Osteocyte (in vitro differentiated cells): ENCODE measurements at regions not wholly inside any gene's neighbourhood (a gene's known extent, or its start where the extent isn't known, plus 50 kb on each side); places are given as distances from the start of the nearest gene placed in this dataset.

Source experiments
- DNase-seq: peaks from one replicate; pipeline ENCODE4 v3.0.0; 2021; ENCODE audit warnings: mixed read lengths; ENCODE audit not compliant: unreplicated experiment; ENCODE audit errors: extremely low spot score
- H3K27ac Mint-ChIP-seq: one replicate; pipeline ENCODE4 v1.8.0; 2021; ENCODE audit warnings: mild to moderate bottlenecking, mixed read lengths; ENCODE audit not compliant: unreplicated experiment
- H3K27me3 Mint-ChIP-seq: one replicate; pipeline ENCODE4 v1.8.0; 2021; ENCODE audit warnings: mixed read lengths; ENCODE audit not compliant: unreplicated experiment
- H3K36me3 Mint-ChIP-seq: one replicate; pipeline ENCODE4 v1.8.0; 2021; ENCODE audit warnings: mixed read lengths; ENCODE audit not compliant: unreplicated experiment
- H3K4me1 Mint-ChIP-seq: one replicate; pipeline ENCODE4 v1.8.0; 2021; ENCODE audit warnings: mixed read lengths; ENCODE audit not compliant: unreplicated experiment
- H3K4me3 Mint-ChIP-seq: one replicate; pipeline ENCODE4 v1.8.0; 2021; ENCODE audit warnings: mild to moderate bottlenecking, moderate library complexity, mixed read lengths; ENCODE audit not compliant: unreplicated experiment
- H3K9me3 Mint-ChIP-seq: one replicate; pipeline ENCODE4 v1.8.0; 2021; ENCODE audit warnings: mixed read lengths; ENCODE audit not compliant: unreplicated experiment
- CTCF ChIP-seq: fragments of 200-600 bp; sonication (generic); IDR thresholded peaks from 2 replicates; pipeline ENCODE4 v1.5.0; 2021; ENCODE audit warnings: antibody characterized with exemption, mild to moderate bottlenecking, moderate library complexity

GRCh38 chr15:101544613-101544945 lies 55.1 kb upstream of the PCSK6 start:
- TF ChIP-seq CTCF: no peak
- no peak overlapping the region for H3K27ac Mint-ChIP-seq
- no peak overlapping the region for H3K4me3 Mint-ChIP-seq
- H3K4me1 Mint-ChIP-seq: no peaks in the 10 kb centered on the region
- H3K9me3 Mint-ChIP-seq: no peaks in the 10 kb centered on the region
- no peak for DNase-seq
- no peaks in the 10 kb centered on the region for H3K36me3 Mint-ChIP-seq
- peaks cover 30% of the 10 kb centered on the region for H3K27me3 Mint-ChIP-seq

- Mint-ChIP-seq H3K27ac (no peak overlapping the region), H3K9me3 (no peaks in the 10 kb centered on the region), H3K36me3 (no peaks in the 10 kb centered on the region), H3K4me3 (no peak overlapping the region), H3K4me1 (no peaks in the 10 kb centered on the region), H3K27me3 (peaks cover 26% of the 10 kb centered on the region)
- DNase-seq: no peak
- no peak for TF ChIP-seq CTCF
Observed at GRCh38 chr15:101543926-101544612, 54.6 kb upstream of the PCSK6 start.

GRCh38 chr15:101543431-101543830 lies 53.9 kb upstream of the PCSK6 start:
- no peaks in the 10 kb centered on the region for H3K36me3 Mint-ChIP-seq
- no peak for TF ChIP-seq CTCF
- no peak for DNase-seq
- no peaks in the 10 kb centered on the region for H3K9me3 Mint-ChIP-seq
- H3K4me1 Mint-ChIP-seq: no peaks in the 10 kb centered on the region
- no peak overlapping the region for H3K4me3 Mint-ChIP-seq
- H3K27me3 Mint-ChIP-seq: peaks cover 24% of the 10 kb centered on the region
- H3K27ac Mint-ChIP-seq: no peak overlapping the region

- H3K4me1 Mint-ChIP-seq: no peaks in the 10 kb centered on the region
- no peaks in the 10 kb centered on the region for H3K9me3 Mint-ChIP-seq
- no peak for TF ChIP-seq CTCF
- no peaks in the 10 kb centered on the region for H3K36me3 Mint-ChIP-seq
- DNase-seq: no peak
- peaks cover 19% of the 10 kb centered on the region for H3K27me3 Mint-ChIP-seq
- no peak overlapping the region for H3K4me3 Mint-ChIP-seq
- no peak overlapping the region for H3K27ac Mint-ChIP-seq
Observed at GRCh38 chr15:101543026-101543390, 53.5 kb upstream of the PCSK6 start.

GRCh38 chr15:101542306-101543025 lies 53.0 kb upstream of the PCSK6 start:
- H3K9me3 Mint-ChIP-seq: no peaks in the 10 kb centered on the region
- H3K4me3 Mint-ChIP-seq: no peak overlapping the region
- peaks cover 14% of the 10 kb centered on the region for H3K27me3 Mint-ChIP-seq
- peaks cover 5% of the 10 kb centered on the region for H3K4me1 Mint-ChIP-seq
- H3K27ac Mint-ChIP-seq: no peak overlapping the region
- no peak for DNase-seq
- no peaks in the 10 kb centered on the region for H3K36me3 Mint-ChIP-seq
- TF ChIP-seq CTCF: no peak
